SIG-M5 treated with dmso at 0.1 percent for 504 hours (cell line): ENCODE measurements at regions not wholly inside any gene's neighbourhood (a gene's known extent, or its start where the extent isn't known, plus 50 kb on each side); places are given as distances from the start of the nearest gene placed in this dataset.

Source experiments
- DNase-seq: peaks from one replicate; lab custom pipeline; 2025; ENCODE audit not compliant: unreplicated experiment; lab: John Stamatoyannopoulos, UW

DNA sequence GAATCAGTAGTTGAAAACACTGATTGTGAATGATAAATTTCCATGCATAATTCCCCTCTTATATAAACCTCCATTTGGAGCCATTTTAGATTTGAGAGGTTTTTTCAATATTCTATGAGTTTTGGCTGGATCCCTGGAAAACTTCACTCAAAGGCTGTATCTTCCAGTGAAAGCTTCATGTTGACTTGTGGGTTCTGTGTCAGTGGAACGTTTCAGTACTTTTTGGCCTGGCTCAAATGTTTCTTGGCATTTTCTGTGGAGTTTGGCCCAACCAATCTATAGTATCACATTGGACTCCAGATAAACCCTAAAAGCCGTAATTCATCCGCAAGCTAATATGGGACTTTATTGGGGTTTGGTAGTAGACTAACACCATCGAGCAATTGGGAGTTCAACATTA lies 172.6 kb upstream of the PRPS1L1 start:
- no peak for DNase-seq

DNA sequence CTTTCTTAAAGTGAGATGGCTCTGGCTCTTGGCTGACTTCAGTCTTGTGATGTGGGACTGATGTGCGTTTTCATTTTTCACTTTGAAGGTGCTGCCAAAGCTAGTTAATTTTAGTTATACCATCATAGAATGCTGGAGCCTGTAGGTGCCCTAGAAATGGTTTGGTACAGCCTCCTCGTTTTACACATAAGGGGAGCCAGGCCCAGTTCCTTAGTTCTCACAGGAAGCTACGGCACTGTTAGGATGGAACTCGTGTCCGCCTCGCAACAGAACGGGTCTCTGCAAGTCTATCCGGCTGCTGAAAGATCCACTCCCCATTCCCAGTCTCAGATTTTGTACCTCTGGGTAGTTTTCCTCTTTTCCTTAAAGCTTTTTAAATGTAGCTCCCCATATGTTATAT lies 173.2 kb upstream of the PRPS1L1 start:
- DNase-seq, result no peak

DNA sequence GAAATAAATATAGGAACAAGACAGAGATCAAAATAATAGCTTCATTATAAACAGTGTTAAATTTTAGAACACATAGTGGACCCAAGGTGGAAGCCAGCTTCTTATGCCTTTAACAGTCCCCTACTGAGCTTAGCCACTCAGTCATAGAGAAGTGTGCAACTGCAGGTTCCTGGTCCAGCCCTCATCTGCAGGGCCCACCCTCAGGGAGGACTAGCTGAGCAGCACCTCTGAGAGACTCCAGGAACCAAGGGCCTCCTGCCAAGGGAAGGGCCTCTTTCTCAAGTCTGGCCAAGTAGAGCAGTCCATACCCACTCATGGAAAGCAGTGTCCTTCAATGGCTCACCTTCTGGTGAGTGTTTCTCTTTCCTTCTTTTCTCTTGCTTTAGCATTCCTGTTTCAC lies 173.7 kb upstream of the PRPS1L1 start:
- no peak for DNase-seq

DNA sequence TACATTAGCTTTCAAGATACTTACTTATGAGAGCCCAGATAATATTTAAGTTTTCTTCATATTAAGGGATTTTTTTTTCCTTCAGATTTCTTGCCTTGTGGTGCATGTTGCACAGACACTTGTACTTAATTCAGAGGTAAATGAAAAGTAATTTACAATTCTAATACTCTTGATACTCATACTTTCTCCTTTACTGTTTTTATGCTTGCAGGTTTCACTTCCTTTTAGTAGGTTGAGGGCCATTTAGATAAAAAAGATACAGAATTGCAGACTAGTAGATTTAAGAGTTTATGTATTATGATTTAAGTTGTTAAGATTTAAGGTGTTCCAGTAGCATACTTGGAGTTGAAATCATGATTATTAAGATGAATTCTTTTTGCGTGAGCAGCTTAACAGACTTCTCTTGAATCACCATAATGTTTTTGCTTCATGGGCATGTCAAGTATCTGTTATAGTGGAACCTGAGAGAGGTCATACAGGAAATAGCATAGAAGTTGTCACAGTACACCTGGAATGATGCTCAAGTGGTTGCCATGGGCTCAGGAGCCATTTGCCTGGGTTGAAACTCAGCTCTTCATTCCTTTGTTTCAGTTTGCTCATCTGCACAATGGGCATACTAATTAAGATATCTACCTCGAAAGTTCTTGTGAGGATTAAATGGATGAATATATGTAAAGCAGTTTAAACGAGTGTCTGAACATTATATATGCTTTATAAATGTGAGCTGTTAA lies 174.8 kb upstream of the PRPS1L1 start:
- DNase-seq, result no peak

DNA sequence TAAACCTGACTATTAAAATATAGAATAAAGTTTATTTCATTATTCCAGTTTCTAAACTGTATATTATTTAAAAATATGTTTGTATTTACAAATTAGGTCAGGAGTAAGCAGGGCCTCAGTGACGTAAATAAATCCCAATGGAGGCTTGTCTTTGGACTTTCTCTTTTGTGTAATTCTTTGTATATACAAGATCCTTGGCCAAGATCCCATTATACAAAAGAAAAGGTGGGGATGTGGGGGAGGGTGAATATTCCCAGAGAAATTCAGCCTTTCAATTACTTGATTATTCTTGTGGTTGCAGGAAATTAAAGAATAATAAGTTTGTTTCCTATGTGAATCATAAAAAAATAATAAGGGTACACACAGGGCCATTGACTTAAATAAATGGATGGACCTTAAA lies 178.7 kb upstream of the PRPS1L1 start:
- DNase-seq, result no peak

DNA sequence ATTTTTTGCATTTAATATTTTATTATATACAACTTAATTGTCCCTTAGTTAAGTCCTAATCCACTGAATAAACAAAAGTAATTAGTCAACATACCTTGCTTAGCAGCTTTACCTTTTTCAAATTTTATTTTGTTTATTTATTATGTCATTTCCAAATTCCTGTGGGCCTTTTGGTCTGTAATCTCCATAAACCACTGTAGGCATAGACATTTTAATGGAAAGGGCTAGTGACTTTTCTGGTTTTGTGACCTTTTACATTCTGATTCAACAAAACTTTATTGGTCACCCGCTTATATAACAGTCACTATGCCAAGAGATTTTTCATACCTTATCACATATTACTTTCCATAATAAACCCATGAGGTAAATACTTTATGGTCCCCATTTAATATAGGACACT lies 181.3 kb upstream of the PRPS1L1 start:
- DNase-seq, result peak; percentile 8

DNA sequence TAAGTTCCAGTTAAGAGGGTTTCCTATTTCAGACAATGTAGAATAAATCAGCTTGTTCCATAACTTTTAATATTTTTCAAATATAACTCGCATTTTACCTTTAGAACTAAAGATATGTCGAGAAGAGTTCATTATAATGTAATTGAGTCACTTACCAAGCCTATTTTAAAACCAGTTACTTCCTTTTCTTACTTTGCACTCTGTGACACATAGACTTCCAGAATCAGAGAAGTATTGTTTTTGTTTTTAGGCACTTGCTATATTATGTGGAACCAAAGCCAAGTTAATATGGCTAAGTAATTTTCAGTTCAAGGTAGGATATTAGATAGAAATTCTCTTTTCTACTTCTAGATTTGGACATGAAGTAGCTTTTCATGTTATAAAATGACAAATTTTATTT lies 182.7 kb upstream of the PRPS1L1 start:
- DNase-seq, result peak; percentile 26

DNA sequence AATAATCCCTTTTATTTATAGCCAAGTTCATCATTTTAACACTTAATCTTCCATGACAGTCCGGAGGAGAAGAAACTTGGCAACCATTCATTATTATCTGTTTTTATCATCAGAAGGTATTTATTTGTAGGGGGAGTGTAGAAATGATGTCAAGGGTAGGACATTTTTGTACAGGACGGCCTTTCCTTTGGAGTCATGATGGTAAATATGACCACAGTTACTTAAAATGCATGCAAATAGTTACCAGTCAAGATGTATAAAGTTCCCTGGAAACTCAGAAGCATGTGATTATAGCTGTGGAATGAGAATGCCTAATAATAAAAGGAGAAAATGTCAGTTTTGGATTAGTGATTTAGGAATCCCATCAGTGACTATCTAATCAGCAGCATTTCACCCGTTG lies 183.1 kb upstream of the PRPS1L1 start:
- no peak for DNase-seq

DNA sequence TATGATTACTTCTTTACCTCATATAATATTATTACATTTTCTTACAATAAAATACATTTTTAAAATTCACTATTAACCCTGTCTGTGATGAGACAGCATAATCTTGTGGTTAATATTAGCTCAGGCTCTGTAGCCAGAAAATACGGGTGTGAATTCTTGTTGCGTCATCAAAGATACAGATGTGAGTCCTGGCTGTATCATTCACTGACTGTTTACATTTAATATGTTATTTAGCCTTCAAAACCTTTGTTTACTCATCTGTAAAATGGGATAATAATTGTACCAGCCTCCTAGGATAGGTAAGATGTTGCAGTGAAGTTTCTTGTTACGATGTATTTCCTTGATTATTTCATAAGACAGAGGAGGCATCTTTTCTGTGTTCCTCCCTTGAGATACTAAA lies 184.7 kb upstream of the PRPS1L1 start:
- no peak for DNase-seq

DNA sequence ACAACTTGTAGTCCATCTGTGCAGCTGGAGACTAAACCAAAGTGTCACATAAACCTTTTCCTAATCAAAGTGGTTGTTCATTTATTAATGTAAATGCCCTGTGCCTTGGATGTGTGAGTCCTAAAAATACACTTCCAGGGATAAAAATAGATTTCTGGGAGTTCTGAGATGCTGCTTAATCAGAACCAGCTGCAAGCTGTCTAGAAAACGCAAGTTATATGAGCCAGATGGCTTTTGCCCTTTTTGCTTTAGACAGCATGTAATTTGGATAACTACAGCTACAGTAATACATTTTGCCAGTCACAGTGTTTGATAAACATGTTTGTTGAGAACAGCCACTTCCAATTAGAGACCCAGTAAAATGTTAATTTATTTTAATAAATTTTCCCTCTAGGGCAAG lies 185.1 kb upstream of the PRPS1L1 start:
- DNase-seq, result no peak

DNA sequence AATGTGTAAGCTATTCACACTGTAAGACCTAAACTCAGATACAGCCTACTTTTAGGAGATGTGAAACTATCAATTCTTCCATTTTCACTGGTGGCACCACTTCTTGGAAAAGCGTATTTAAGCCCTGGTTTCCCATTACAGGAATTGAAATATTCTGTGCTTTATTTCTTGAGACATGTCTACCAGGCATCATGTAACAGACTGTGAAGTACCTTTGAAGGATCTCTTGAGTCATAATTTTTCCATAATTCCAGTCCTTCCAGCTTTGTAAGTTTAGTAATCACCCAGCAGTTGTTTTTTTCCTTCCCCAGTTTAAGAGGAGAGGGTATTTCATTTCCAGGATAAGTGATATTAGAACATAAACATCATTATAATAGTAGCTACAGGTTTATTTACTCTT lies 186.0 kb upstream of the PRPS1L1 start:
- DNase-seq, result no peak

DNA sequence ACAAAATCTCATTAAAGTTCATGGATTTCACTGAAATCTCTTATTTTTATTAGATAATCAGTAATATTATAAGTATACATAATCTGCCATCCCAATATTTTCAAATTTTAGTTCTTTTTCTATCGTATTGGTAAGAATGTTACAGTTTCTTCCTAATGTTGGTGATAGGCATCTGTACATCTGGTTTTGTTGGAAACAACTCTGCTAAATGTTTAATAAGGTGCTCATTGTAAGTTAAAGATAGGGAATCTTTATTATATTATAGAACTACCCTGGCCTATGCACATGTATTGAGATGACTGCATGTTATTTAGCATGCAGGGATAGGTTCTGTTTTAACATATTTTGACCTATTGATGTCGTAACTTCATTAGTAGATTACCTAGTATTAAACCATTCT lies 188.6 kb upstream of the PRPS1L1 start:
- no peak for DNase-seq

DNA sequence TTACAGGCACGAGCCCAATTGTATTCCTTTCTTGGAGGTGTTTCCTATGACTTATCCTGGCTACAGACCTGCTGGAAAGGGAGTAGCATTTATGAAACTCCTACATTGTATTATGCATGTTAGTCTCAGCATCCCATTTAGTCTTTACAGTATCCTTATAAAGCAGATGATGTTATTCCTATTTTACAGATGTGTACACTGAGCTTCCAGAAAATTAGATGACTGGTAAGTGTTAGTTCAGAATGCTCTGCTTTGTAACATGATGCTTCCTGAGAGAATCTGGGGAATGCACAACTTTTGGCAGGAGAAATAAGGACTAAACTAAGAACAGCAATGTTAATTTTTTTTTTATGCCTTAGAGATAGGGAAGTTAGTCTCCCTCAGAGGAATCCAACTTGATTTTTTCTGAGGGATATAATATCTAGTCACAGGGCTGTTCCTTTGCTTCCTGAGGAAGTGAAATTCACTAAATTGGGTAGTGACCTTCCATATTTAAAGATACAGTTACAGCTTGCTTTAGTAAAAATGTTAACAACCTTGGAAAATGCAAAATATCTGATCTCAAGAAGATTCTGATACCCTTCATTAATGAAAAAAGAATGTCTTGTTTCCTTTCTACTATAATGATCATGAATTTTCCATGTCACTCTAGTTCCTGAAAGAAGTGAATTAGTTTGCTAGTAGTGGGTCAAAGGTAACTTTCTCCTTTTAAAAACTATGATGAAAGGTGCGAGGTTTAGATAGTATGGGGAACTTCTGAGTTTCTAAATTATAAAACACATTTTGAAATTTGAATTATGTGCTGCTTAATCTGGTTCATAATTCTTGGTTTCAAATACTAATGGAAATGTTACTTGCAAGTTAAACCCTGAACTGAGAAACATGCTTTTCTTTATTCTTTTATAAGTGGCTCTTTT lies 194.0 kb upstream of the PRPS1L1 start:
- DNase-seq, result peak; percentile 84

DNA sequence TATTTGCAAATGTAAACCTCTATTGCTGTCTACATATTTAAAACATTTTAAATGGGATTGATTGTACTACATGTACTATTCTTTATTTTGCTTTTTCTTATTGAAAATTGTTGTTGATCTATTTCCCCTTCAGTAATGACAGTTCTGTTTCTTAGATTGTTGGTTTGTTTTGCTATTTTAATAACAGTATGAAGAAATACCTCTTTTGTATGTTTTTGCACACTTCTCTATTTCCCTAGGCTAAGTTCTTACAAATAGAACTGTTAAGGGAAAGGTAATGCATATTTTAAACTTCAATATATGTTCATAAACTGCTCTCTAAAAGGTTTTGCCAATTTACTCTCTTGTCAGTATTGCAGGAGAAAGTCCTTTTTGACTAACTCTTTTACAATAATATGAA lies 195.0 kb upstream of the PRPS1L1 start:
- DNase-seq, result peak; percentile 41

DNA sequence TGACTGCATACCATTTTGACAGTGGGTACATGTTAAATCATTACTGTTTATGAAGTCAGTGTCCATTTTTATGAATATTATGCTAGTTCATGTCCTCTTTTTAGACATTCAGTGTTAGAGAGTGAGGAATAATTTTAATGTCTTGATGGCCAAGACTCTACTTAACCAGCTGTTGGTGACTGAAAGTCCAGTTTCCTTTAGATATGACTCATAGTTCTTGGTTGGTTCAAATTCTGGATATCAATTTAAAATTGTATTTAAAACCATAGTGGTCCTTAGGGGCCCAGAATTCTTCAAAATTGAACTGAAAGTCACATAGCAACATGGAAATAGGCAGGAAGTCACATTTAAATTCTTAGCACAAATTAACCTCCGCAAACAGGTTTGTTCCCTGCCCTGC lies 196.5 kb upstream of the PRPS1L1 start:
- DNase-seq, result no peak

DNA sequence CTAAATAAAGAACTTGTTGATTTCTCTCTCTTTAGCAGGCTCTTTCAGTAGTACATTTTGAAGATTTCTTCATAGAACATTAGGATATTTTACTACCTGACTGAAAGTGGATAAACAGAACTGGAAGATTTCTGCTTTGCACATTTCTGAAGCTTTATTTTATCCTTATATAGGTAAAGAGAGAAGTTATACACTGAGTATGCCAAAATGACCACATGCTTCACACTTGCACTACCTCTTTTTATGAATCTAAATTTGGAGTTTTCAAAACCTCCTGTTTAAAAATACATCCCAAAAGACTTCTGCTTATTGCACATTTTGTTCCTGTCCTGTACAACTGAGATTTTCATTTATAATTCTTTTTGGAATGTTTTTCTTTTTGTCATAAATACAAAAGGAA lies 197.4 kb upstream of the PRPS1L1 start:
- DNase-seq, result peak; percentile 72

DNA sequence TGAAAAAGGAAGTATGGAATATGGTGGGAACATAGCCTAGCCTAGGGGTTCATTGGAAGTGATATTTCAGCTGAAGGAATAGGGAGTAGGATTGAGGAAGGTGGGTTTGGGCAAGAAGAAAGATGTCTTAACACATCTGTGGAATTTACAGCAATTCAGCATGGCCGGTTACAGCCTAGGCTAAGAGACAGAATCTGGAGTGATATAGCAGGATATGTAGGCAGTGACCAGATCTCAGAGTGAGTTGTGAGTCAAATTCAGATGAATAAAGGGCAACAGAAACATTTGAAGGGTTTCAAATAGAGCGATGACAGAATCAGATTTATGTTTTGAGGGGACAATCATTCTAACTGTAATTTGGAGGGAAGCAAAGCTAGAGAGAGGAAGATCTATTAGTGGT lies 199.0 kb upstream of the PRPS1L1 start:
- DNase-seq, result no peak

DNA sequence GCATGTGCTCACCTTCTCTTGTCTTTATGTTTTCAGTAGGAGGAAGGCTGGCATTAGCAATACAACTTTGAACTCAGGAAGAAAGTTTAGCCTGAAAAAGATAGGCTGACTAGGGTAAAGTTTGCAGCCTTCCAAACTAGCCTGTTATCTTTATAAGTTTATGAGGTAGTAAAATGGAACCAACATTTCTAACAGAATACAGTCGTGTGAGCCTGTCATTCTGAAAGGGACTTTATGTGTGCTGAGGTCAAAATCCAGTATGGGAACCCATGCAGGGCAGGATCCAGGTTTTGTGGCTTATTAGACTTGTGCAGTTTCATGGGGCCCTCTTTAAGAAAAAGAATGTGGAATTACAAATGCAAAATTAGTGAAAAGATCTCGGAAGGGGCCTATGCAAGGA lies 201.0 kb upstream of the PRPS1L1 start:
- no peak for DNase-seq

DNA sequence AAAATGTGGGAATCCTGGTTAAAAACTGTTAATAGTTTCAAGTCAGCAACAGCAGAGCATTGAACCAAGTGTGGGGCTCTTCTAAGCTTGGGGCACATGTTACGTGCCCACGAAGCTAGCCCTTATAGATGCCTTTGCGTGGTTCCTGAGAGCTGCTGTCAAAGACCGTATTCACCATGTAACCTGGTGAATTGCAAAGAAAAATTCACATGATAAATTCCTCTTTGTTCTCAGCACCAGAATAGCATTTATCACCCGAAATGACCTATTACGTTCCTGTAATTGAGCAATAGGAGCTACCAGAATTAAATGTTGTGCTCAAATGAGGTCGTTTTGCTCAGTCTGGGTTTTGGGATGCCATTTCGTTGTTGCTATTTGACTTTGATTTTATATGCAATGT lies 202.6 kb upstream of the PRPS1L1 start:
- DNase-seq, result no peak

DNA sequence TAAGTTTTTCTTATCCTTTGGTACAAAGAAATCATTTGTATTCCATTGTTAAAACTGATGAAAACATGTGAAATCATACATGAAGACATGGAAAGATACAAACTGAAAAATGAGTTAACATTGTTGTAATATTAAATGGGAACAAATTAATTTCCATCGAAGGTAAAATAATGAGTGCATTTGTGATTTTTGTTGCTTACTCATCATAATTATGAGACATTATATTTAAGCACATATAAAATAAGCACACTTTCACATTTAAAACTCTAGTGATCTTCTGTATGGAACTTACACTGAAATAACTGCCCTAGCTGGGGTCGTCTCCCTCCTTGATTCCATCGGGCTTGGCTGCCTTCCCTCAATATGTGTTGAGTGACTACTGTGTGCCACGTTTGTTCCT lies 204.2 kb upstream of the PRPS1L1 start:
- no peak for DNase-seq

DNA sequence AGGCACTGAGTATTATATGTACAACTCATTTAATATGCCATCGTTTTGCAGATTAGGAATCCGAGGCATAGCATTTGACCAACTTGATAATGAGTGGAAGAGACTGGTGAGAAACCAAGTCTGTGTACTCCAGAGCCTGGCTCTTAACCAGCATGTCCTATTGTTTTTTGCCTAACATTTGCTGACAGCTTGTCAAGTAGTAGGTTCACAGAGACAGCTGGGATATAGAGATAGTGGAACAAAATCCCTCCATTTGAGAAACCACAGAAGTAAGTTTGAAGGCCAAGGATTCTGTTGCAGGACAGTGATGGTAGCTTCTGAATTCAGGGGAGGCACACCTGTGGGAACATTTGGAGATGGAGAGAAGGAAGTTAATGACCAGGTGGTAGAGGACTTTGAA lies 206.9 kb upstream of the PRPS1L1 start:
- DNase-seq, result no peak

DNA sequence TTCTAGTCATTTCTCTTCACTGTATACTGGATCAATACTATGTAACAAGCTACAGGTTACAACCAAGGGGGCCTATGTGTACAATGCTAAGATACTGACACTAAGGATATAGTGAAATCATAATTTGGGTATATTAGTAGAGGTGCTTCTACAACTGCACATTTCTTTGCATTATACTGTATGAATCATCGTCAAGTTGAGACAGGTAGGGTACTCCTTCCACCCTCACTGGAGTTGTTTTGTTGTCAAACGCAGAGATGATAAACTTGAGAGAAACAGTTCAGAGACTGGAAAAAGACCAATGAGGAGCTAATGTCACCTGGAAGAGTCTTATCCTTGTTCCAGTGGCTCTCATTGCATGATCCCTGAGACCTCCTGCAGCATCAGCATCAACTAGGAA lies 208.2 kb upstream of the PRPS1L1 start:
- no peak for DNase-seq

DNA sequence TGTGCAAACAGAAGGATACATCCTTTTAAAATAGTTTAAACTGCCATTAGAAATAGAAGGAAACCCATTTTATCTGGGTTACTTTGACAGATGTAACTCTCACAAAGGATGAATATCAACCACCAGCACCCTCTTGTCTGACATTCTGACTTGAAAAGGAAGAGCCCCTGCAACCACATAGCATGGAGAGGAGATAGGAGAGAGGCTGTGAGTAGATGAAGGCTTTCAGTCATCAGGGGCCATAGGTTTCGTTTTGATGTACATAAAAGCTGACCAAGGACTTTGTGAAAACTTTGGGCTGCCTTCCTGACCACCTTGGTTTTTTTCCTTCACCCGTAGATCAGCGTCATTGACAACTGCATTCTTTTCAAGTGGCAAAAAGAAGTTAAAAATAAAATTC lies 211.6 kb upstream of the PRPS1L1 start:
- DNase-seq, result no peak
